ENCODE measurements at regions not wholly inside any gene's neighbourhood (a gene's known extent, or its start where the extent isn't known, plus 50 kb on each side); places are given as distances from the start of the nearest gene placed in this dataset.
"Not testable (repeated sequence)": the region's sequence is repeated elsewhere in the genome, so short reads cannot be mapped to it uniquely, and the experiment has no call there.

DNA sequence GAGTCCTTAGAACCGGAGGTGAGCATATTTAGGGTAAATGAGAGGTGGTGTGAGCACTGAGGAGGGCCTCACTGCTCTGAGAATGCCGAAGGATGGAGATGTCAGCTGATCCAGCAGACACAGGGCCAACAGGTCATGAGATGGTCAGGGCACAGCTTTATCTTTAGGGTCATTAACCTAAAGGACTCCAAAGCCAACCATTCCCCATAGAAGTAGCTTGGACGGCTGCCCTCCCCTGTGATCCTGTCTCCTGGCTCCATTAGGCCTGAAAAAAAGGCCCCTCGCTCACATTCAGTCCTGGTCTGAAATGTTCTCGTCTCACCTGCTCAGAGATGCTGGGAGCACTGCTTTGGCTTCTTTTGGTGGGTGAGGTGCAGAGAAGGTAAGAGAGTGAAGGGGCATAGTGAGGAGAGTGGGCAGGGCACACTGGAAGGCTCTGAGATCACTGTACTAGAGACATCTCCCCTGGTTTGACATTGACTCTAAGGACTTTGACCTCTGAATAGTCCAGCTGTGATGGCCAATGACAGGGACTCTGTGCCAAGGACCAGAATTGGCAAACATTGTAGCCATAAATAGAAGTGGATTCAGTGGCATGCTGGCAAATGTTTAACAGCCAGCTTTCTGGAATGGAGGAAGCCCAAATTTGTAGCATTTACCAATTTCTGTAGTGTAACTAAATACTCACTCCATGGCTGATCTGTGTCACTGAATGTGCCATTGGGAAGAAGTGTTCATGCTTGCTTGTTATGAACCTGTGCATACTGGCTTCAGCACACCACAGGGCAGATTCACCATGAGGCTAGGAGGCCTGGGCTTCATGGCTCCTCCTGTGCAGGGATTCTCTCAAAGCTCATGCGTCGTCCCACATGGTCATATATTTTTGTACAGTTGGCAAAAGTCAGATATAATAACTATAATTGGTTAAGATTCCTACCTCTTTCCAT, 76.2 kb upstream of the MRPS22 start:
- DNase-seq (ENCODE audit: low read depth in 4 of 4, low spot score in 1 of 4) = no peak

DNA sequence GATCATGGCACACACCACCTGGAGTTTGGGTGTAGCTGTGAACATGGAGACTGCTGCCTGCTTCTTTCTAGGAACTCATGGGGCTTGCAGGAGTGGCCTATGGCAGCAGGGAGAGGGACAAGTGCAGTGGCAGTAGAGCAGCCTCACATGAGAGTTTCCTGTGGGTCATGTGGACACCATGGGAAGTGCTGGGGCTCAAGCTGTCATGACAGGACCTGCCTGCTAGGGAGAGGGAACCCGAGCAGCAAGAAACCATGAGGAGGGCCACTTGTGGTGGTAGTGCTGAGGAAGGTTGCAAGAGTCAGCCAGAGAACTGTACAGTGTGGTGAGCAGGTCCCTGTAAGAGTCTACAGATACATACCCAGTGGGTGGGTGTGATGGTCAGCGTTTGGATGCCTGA, 73.8 kb upstream of the MRPS22 start:
- DNase-seq (ENCODE audit: low read depth in 4 of 4, low spot score in 1 of 4) = no peak

DNA sequence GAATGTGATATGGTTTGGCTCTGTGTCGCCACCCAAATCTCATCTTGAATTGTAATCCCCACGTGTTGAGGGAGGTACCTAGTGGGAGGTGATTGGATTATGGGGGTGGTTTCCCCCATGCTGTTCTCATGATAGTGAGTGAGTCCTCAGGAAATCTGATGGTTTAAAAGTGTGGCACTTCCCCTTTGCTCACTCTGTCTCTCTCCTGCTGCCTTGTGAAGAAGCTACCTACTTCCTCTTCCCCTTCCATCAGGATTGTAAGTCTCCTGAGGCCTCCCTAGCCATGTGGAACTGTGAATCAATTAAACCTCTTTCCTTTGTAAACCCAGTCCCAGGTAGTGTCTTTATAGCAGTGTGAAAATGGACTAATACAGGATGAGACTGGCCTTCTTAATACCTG, 73.2 kb upstream of the MRPS22 start:
- DNase-seq (ENCODE audit: low read depth in 4 of 4, low spot score in 1 of 4) = not testable (repeated sequence)

- no peak for DNase-seq (ENCODE audit: low read depth in 4 of 4, low spot score in 1 of 4)
These were observed 63.7 kb upstream of the MRPS22 start for GRCh38 chr3:139280027-139280671.

GRCh38 chr3:139281096-139281495, 62.7 kb upstream of the MRPS22 start:
- no peak for DNase-seq (ENCODE audit: low read depth in 4 of 4, low spot score in 1 of 4)

DNA sequence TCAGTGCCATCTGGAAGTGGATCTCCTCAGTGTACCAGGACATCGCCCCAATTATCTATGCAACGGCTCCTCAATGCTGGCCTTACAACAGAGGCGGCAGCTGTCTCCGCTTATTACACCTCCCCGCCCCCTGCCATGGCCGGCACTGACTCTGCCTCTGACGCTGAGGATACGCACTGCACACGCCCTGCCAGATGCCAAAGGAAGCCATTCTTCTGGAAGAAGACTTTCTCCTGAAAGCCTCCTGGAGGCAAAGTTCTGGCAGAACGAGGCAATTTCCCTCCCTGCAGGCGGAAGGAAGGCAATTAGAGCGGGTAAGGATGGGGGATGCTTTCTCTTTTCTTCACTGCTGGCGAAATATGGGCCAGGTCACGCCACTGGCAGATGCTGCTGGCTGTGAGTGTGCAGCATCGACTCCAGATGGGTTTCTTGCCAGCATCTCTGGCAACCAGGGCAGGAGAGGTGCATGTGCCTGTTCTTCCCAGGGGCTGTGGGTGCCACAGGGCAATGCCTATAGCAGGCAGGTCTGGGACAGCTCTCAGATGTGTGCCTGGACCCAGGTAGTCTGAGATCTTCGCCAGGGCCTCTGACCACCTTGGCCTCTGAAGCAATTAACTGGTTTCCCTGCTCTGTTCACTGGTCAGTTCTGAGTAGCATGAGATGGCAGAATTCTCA, 62.2 kb upstream of the MRPS22 start:
- no peak for DNase-seq (ENCODE audit: low read depth in 4 of 4, low spot score in 1 of 4)

DNA sequence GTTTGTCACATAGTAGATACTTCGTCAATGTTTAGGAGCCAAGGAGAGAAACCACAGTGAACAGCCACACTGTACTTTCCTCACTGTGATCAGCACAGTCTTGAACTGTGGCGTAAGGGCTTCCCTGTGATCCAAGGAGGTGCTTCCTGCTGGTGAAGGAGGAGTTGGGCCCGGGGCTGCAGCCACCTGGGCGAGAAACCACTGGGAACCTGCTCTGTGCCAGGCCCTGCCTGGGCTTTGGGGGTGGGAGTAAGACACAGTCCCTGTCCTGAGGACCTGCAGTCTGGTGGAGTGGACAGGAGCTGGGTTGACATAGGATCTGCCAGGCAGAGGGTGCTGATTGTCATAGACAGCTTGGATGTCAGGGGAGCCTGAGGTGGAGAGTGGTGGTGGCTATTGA, 60.5 kb upstream of the MRPS22 start:
- DNase-seq (ENCODE audit: low read depth in 4 of 4, low spot score in 1 of 4) = no peak

GRCh38 chr3:139284221-139284620, 59.6 kb upstream of the MRPS22 start:
- DNase-seq (ENCODE audit: low read depth in 4 of 4, low spot score in 1 of 4) = no peak

DNA sequence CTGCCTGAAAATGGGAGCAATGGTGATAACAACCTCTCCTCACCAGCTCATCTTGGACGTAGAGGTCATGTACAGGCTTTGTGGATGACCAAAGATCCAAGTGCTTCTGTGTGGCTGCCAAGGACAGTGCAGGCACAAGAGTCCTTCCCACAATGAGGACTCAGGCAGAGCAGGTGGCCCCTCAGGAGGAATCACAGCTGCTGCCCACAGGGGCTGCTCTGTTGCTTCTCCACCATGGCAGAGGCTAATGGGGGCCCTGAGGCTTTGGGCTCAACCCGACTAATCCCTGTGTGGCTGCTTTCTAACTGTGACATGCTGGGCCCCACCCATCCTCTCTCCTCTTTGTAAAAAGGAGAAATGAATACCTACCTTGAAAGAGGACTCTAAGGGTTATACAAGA, 58.1 kb upstream of the MRPS22 start:
- no peak for DNase-seq (ENCODE audit: low read depth in 4 of 4, low spot score in 1 of 4)

DNA sequence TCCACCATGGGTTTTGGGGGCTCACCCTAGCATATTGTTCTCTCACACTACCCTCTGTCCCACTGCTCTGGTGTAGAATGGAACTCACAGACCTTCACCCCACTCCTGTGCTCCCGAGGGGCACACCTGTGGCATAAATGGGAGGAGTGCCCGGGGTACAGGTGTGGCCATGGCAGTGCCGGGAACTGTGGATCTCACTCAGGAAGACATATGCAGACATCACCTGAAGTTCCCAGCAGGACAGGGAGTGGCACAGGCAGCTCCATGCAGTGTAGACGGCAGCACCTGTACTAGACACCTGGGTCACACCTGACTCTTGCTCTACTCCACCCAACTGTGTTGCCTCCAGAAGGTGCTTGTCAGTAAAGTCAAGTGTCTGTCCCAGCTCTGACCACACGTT, 57.6 kb upstream of the MRPS22 start:
- DNase-seq (ENCODE audit: low read depth in 4 of 4, low spot score in 1 of 4) = no peak

GRCh38 chr3:139286825-139287224, 57.0 kb upstream of the MRPS22 start:
- no peak for DNase-seq (ENCODE audit: low read depth in 4 of 4, low spot score in 1 of 4)

GRCh38 chr3:139287557-139287956, 56.3 kb upstream of the MRPS22 start:
- no peak for DNase-seq (ENCODE audit: low read depth in 4 of 4, low spot score in 1 of 4)

DNA sequence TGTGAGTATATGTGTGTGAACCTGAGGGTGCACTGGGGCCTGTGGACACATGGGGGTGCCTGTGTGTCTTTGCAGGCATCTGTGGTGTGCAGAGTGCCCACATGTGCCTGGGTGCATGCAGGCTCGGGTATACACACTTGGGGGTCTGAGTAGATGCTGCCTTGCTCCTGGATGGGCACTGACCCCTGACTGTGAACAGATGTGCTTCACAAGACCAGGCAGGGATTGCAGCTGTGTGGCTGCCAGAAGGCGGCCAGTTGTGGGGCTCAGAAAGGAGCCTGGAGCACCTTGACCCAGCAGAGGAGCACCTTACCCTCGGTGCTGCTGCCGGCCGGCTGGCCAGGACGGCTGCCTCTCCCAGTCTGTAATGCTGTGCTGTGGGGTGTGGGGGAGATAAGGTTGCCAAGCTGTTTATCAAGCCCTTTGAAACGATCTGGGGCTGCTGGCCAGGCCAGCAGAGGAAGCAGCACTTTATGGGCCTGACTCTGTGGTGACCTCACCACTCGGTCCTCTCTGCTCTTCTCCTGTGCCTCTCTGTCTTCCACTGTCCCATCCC, 55.5 kb upstream of the MRPS22 start:
- DNase-seq (ENCODE audit: low read depth in 4 of 4, low spot score in 1 of 4) = no peak

DNA sequence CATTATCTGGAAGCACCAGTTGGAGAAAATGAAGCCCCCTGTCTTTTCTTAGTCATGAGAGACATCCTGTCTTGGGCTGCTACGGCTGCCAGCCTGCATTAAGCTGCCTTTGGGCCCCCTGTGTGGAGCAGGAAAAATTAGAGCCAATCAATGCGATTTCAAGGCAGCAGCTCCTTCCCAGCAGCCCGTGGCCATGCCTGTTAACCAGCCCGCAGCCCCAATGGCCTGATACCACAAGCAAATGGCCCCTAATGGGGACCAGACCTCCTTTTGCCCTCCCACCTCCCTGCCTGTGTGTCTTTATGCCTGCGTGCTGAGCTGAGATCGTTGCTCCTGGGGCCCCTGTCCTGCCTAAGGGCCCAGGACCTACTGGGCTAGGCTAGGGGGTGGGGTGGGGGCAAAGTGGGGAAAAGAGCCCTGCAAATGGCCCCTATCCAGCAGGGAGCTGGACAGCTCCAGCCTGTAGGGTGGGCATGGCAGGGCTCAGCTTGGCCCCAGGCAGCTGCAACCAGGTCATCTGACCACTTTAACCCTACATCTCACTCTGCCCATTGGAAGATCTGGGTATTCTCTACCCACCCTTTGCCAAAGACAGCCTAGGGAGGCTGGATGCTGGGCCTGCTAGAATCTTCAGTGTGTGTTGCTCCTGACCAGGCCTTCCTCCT, 53.8 kb upstream of the MRPS22 start:
- DNase-seq (ENCODE audit: low read depth in 4 of 4, low spot score in 1 of 4) = no peak

GRCh38 chr3:139291276-139292051, 52.4 kb upstream of the MRPS22 start:
- no peak for DNase-seq (ENCODE audit: low read depth in 4 of 4, low spot score in 1 of 4)

- no peak for DNase-seq (ENCODE audit: low read depth in 4 of 4, low spot score in 1 of 4)
These were observed 51.6 kb upstream of the MRPS22 start for GRCh38 chr3:139292192-139292591.

- no peak for DNase-seq (ENCODE audit: low read depth in 4 of 4, low spot score in 1 of 4)
These were observed 50.8 kb upstream of the MRPS22 start for GRCh38 chr3:139292711-139293664.

- DNase-seq (ENCODE audit: low read depth in 4 of 4, low spot score in 1 of 4) = no peak
These were observed 50.2 kb upstream of the MRPS22 start for GRCh38 chr3:139293665-139294023.
